Activated naive CD4-positive, alpha-beta T cell treated with anti-CD3 and anti-CD28 coated beads for 36 hours (primary cell): ENCODE measurements at regions not wholly inside any gene's neighbourhood (a gene's known extent, or its start where the extent isn't known, plus 50 kb on each side); places are given as distances from the start of the nearest gene placed in this dataset.

Experiments
- CTCF ChIA-PET: fragments of 350-600 bp; sonication (Branson Sonifier 250); formaldehyde crosslinking; loops from one replicate; lab custom pipeline; 2021; ENCODE audit warnings: antibody characterized with exemption; lab: Charles Lee
- DNase-seq: peaks from one replicate; pipeline ENCODE4 v3.0.0-alpha.2; 2020
- H3K27ac Mint-ChIP-seq: one replicate; pipeline ENCODE4 v1.8.0; 2021; ENCODE audit warnings: mild to moderate bottlenecking, mixed read lengths
- H3K27me3 Mint-ChIP-seq: one replicate; pipeline ENCODE4 v1.8.0; 2021; ENCODE audit warnings: low read depth, mixed read lengths
- H3K36me3 Mint-ChIP-seq: one replicate; pipeline ENCODE4 v1.8.0; 2021; ENCODE audit warnings: low read depth, mixed read lengths
- H3K4me1 Mint-ChIP-seq: one replicate; pipeline ENCODE4 v1.8.0; 2021; ENCODE audit warnings: low read depth, mixed read lengths
- H3K4me3 Mint-ChIP-seq: one replicate; pipeline ENCODE4 v1.8.0; 2021; ENCODE audit warnings: mild to moderate bottlenecking, moderate library complexity, mixed read lengths
- H3K9me3 Mint-ChIP-seq: one replicate; pipeline ENCODE4 v1.8.0; 2021; ENCODE audit warnings: mixed read lengths
- intact Hi-C: fragments of 100-400 bp; cut with micrococcal nuclease; formaldehyde crosslinking; loops from one replicate; pipeline ENCODE4 v1.15.1; 2023

DNA sequence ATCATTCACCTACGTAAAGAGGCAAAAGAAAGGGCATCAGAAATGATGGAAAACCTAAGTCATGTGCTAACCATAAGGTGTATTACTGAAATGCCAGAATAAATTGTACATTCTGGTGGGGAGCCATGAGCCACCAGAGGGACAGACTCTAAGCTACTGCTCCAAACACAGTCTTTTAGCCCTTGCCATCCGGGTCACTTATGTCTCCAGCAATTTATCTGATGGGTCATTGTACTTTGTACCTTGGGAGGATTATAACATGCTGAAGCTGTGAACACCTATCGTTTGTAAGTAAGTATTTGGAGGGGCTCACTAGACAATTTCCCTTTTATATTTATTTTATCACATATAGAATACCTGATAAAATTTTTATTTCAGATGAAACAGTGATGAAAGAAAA lies 495.1 kb downstream of the KIF4B start:
- no peaks in the 10 kb centered on the region for H3K9me3 Mint-ChIP-seq
- H3K27me3 Mint-ChIP-seq = peaks cover 4% of the 10 kb centered on the region
- H3K27ac Mint-ChIP-seq = no peak overlapping the region
- CTCF ChIA-PET = no interaction called here
- intact Hi-C loops = no loop called here
- no peaks in the 10 kb centered on the region for H3K4me1 Mint-ChIP-seq
- no peaks in the 10 kb centered on the region for H3K36me3 Mint-ChIP-seq
- no peak overlapping the region for H3K4me3 Mint-ChIP-seq
- DNase-seq = no peak

- H3K36me3 Mint-ChIP-seq = no peaks in the 10 kb centered on the region
- CTCF ChIA-PET = interaction anchor here (0.6 kb wide), 1 partner anchor 1124 kb away, joined by 3 read pairs; no protein-coding TSS in a partner anchor
- peaks cover 4% of the 10 kb centered on the region for H3K27me3 Mint-ChIP-seq
- no peak overlapping the region for H3K4me3 Mint-ChIP-seq
- no peaks in the 10 kb centered on the region for H3K9me3 Mint-ChIP-seq
- DNase-seq = no peak
- intact Hi-C loops = no loop called here
- H3K4me1 Mint-ChIP-seq = no peaks in the 10 kb centered on the region
- H3K27ac Mint-ChIP-seq = no peak overlapping the region
These were observed 498.8 kb downstream of the KIF4B start for GRCh38 chr5:155512329-155512728.

- peaks cover 2% of the 10 kb centered on the region for H3K27me3 Mint-ChIP-seq
- H3K36me3 Mint-ChIP-seq = no peaks in the 10 kb centered on the region
- H3K4me3 Mint-ChIP-seq = no peak overlapping the region
- H3K9me3 Mint-ChIP-seq = no peaks in the 10 kb centered on the region
- no peaks in the 10 kb centered on the region for H3K4me1 Mint-ChIP-seq
- CTCF ChIA-PET = interaction anchor here (0.7 kb wide), 1 partner anchor 37 kb away, joined by 3 read pairs; no protein-coding TSS in a partner anchor
- no peak for DNase-seq
- no peak overlapping the region for H3K27ac Mint-ChIP-seq
- intact Hi-C loops = no loop called here
These were observed 500.6 kb downstream of the KIF4B start for GRCh38 chr5:155514105-155514563.

DNA sequence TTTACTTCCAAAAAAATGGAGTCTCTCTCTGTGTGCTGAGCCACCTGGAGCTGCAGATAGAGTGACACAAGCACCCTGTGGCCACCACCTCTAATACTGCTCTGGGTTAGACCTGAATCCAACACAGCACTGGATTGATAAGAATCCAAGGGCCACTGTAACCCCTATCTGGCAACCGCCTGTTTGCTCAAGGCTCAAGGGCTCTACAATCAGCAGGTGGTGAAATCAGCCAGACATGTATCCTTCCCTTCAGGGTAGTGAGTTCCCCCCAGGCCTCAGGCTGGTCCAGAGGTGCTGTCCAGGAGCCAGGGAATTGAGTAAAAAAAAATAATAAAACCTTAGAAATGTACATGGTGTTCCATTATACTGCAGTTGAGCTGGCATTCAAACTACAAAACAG lies 509.0 kb downstream of the KIF4B start:
- peaks cover 4% of the 10 kb centered on the region for H3K27me3 Mint-ChIP-seq
- H3K4me1 Mint-ChIP-seq = no peaks in the 10 kb centered on the region
- intact Hi-C loops = no loop called here
- H3K27ac Mint-ChIP-seq = no peak overlapping the region
- H3K36me3 Mint-ChIP-seq = no peaks in the 10 kb centered on the region
- DNase-seq = no peak
- no peaks in the 10 kb centered on the region for H3K9me3 Mint-ChIP-seq
- CTCF ChIA-PET = no interaction called here
- H3K4me3 Mint-ChIP-seq = no peak overlapping the region

- Mint-ChIP-seq H3K27me3 (peaks cover 10% of the 10 kb centered on the region), H3K9me3 (no peaks in the 10 kb centered on the region), H3K4me1 (no peaks in the 10 kb centered on the region), H3K4me3 (no peak overlapping the region), H3K36me3 (no peaks in the 10 kb centered on the region), H3K27ac (no peak overlapping the region)
- no peak for DNase-seq
- CTCF ChIA-PET = no interaction called here
- intact Hi-C loops = no loop called here
These were observed 515.8 kb downstream of the KIF4B start for GRCh38 chr5:155529362-155529761.

- intact Hi-C loops = no loop called here
- DNase-seq = no peak
- peaks cover 8% of the 10 kb centered on the region for H3K27me3 Mint-ChIP-seq
- H3K9me3 Mint-ChIP-seq = no peaks in the 10 kb centered on the region
- no peaks in the 10 kb centered on the region for H3K4me1 Mint-ChIP-seq
- H3K27ac Mint-ChIP-seq = no peak overlapping the region
- CTCF ChIA-PET = interaction anchor here (0.6 kb wide), 1 partner anchor 165 kb away, joined by 3 read pairs; no protein-coding TSS in a partner anchor
- H3K36me3 Mint-ChIP-seq = no peaks in the 10 kb centered on the region
- H3K4me3 Mint-ChIP-seq = no peak overlapping the region
These were observed 516.5 kb downstream of the KIF4B start for GRCh38 chr5:155530046-155530445.

DNA sequence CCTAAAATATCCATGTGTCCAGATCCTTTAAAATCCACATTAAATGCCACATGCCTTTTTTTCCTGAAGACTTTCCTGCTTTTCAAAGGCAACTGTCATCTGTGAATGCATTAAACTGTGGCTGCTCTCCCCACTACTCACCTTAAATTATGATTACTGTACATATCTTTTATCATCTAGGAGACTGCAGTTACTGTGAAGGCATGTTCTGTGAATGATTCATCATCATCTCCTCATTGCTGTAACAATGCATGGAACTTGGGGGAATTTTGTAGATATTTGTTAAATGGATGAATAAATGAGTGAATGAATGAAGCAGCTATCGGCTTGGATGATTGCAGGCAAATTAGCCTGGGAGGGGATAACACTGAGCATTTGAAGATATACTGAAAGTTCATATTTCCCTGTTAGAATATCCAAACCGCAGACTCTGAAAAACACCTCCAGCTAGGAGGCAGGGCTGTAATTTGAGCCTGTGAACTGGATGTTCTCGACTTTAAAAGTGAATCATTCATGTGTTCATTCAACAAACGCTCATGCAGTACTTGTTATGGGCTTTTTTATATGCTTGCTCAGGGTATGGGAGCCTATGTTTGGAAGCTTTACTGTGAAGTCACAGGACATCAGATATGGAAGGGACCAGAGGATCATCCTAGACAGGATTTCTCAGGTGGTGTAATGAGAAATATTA lies 519.2 kb downstream of the KIF4B start:
- intact Hi-C loops = no loop called here
- no peak for DNase-seq
- CTCF ChIA-PET = no interaction called here
- H3K9me3 Mint-ChIP-seq = no peaks in the 10 kb centered on the region
- H3K36me3 Mint-ChIP-seq = no peaks in the 10 kb centered on the region
- no peaks in the 10 kb centered on the region for H3K4me1 Mint-ChIP-seq
- H3K27me3 Mint-ChIP-seq = peaks cover 15% of the 10 kb centered on the region
- H3K4me3 Mint-ChIP-seq = no peak overlapping the region
- H3K27ac Mint-ChIP-seq = no peak overlapping the region

- CTCF ChIA-PET = no interaction called here
- H3K4me1 Mint-ChIP-seq = no peaks in the 10 kb centered on the region
These were observed 526.5 kb downstream of the KIF4B start for GRCh38 chr5:155540000-155540595.

DNA sequence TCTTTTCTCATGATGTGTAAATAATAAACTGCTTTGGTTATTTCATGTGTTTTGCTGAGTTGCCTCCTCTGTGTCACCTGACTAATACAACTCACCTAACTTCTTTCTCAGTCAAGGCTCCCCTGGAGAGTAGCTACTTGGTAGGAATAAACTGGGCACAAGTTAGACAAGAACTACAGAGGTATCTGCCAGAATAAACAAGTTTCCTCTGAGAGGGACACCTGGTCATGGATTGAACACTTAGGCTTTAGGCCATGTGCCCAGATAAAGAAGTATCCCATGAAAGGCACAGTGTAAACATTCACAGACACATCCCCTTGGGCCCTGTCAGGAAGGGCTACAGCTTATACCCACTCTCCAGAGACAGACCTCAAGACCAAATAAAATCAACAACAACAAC lies 532.5 kb downstream of the KIF4B start:
- no peaks in the 10 kb centered on the region for H3K36me3 Mint-ChIP-seq
- H3K27me3 Mint-ChIP-seq = no peaks in the 10 kb centered on the region
- H3K9me3 Mint-ChIP-seq = peaks cover 2% of the 10 kb centered on the region
- no peaks in the 10 kb centered on the region for H3K4me1 Mint-ChIP-seq
- DNase-seq = no peak
- no peak overlapping the region for H3K27ac Mint-ChIP-seq
- CTCF ChIA-PET = no interaction called here
- no peak overlapping the region for H3K4me3 Mint-ChIP-seq
- intact Hi-C loops = no loop called here

More at GRCh38 chr5:155540000-155540595, 526.5 kb downstream of the KIF4B start:
- Mint-ChIP-seq H3K9me3 (no peaks in the 10 kb centered on the region), H3K36me3 (no peaks in the 10 kb centered on the region), H3K27me3 (peaks cover 7% of the 10 kb centered on the region), H3K4me3 (no peak overlapping the region), H3K27ac (no peak overlapping the region)
- intact Hi-C loops = no loop called here
- DNase-seq = no peak

DNA sequence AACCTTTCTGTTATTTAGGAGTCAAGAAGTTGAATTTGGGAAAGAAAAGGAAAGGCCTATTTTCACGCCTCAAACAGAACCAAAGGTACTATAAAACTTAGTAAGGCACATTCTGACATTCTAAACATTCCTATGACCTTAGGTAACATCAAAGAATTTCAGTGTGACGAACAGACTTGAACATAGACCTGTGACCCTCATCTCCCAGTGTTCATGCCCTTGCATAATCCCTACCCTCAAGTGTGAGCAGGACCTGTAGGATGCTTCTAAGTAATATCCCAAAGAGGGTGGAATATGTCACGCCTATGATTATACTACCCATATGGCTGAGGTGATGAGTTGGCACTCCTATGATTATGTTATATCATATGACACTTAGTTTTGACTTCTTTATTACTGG lies 540.9 kb downstream of the KIF4B start:
- CTCF ChIA-PET = no interaction called here
- H3K4me1 Mint-ChIP-seq = no peaks in the 10 kb centered on the region
- DNase-seq = no peak

DNA sequence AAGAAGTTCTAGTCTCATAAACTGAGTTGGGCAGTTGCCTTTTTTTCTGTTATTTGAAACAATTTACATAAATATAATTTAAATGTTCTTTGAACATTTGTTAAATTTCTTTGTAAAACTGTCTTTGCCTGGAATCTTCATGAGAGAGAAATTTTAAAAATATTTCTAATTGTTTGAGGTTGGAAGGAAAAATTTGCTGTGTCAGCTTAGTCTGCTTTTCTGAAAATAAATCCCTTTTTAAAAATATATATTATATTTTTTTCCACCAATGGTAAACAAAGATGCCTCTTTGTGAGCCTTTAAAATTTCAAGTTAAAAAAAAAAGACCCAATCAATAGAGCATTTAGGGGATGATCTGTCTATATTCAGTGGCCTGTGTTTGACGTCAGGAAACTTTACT lies 542.7 kb downstream of the KIF4B start:
- intact Hi-C loops = no loop called here
- H3K27ac Mint-ChIP-seq = no peak overlapping the region
- CTCF ChIA-PET = no interaction called here
- no peak overlapping the region for H3K4me3 Mint-ChIP-seq
- peaks cover 7% of the 10 kb centered on the region for H3K27me3 Mint-ChIP-seq
- DNase-seq = no peak
- no peaks in the 10 kb centered on the region for H3K36me3 Mint-ChIP-seq
- no peaks in the 10 kb centered on the region for H3K4me1 Mint-ChIP-seq
- no peaks in the 10 kb centered on the region for H3K9me3 Mint-ChIP-seq

More for the DNA sequence above, 540.9 kb downstream of the KIF4B start:
- H3K36me3 Mint-ChIP-seq = no peaks in the 10 kb centered on the region
- peaks cover 7% of the 10 kb centered on the region for H3K27me3 Mint-ChIP-seq
- intact Hi-C loops = no loop called here
- H3K9me3 Mint-ChIP-seq = peaks cover 2% of the 10 kb centered on the region
- no peak overlapping the region for H3K27ac Mint-ChIP-seq
- no peak overlapping the region for H3K4me3 Mint-ChIP-seq

DNA sequence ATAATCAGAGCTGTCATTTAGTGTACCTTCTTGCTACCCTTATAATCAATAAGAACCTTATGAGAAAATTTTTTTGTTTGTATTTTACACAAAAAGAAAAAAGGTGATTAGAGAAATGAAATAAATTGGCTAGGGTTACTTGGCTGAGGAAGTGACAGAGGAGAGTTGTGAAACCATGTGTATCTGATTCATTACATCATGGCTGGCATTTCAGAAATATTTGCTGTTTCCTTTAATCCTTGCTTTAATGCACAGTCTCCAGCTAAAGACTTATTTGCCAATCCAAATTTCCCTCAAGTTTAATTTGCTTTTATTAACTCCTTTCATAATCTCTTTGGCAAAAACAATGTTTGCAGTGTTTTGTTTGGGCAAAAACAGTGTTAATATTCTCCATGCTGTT lies 543.1 kb downstream of the KIF4B start:
- H3K4me1 Mint-ChIP-seq = no peaks in the 10 kb centered on the region
- no peaks in the 10 kb centered on the region for H3K36me3 Mint-ChIP-seq
- H3K27ac Mint-ChIP-seq = no peak overlapping the region
- CTCF ChIA-PET = no interaction called here
- peaks cover 7% of the 10 kb centered on the region for H3K27me3 Mint-ChIP-seq
- H3K9me3 Mint-ChIP-seq = no peaks in the 10 kb centered on the region
- DNase-seq = no peak
- intact Hi-C loops = no loop called here
- H3K4me3 Mint-ChIP-seq = no peak overlapping the region

DNA sequence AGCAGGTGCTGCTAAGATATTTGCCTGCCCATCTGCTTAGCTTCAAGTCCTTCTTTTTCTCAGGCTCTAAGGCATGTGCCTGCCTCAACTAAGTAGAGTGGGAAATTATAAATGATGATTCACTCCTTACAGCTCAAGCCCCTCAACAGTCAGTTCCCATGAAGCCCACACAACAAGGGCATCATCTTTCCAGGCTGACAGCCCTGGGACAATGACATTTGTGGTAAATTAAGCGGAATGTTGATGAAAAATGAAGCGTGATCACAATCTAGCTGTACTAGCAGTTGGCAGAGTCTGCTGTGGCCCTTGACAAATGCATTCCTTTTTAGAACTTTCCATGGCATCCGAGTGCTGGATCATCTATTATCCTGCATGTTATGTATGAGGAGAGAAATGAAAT lies 548.6 kb downstream of the KIF4B start:
- H3K4me3 Mint-ChIP-seq = no peak overlapping the region
- intact Hi-C loops = no loop called here
- CTCF ChIA-PET = no interaction called here
- no peak for DNase-seq
- no peaks in the 10 kb centered on the region for H3K4me1 Mint-ChIP-seq
- H3K27ac Mint-ChIP-seq = no peak overlapping the region
- H3K36me3 Mint-ChIP-seq = no peaks in the 10 kb centered on the region
- peaks cover 9% of the 10 kb centered on the region for H3K27me3 Mint-ChIP-seq
- no peaks in the 10 kb centered on the region for H3K9me3 Mint-ChIP-seq
